DMS114 treated with DMSO at 0.1 percent for 48 hours (cell line): ENCODE measurements at regions not wholly inside any gene's neighbourhood (a gene's known extent, or its start where the extent isn't known, plus 50 kb on each side); places are given as distances from the start of the nearest gene placed in this dataset.

ENCODE experiments used
- DNase-seq: peaks from one replicate; lab custom pipeline; 2025; ENCODE audit not compliant: unreplicated experiment; lab: John Stamatoyannopoulos, UW

DNA sequence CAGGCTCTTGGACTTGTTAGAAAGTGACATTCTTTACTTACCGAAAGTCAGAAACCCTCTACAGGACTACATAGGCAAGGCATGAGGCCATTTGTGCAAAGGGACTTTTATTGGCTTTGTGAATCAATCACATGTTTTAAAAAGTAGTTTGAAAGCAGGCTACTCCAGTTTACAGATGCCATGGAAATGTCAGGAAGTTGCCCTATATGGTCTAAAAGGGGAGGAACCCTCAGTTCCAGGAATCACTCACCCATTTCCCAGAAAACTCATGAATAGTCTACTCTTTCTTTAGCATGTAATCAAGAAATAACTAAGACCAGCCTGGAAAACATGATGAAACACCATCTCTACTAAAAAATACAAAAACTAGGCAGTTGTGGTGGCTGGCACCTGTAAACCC, 51.0 kb upstream of the MKRN3 start:
- DNase-seq = no peak

DNA sequence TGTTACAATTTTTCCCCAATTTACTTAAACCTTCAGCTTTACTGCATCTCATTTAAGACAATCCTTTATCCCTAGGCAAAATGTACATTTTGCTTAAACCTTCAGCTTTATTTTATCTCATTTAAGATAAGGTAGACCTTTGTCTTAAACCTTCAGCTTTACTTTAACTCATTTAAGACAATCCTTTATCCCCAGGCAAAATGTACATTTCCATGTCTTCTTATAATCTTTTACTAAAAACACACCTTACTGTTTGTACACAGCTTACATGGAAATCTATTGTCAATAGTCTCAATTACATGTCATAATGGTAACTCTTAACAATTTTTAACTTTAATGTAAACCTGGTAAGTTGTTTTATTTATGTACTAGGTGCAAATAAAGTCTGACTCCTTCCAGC, 58.7 kb upstream of the MKRN3 start:
- DNase-seq = no peak

DNA sequence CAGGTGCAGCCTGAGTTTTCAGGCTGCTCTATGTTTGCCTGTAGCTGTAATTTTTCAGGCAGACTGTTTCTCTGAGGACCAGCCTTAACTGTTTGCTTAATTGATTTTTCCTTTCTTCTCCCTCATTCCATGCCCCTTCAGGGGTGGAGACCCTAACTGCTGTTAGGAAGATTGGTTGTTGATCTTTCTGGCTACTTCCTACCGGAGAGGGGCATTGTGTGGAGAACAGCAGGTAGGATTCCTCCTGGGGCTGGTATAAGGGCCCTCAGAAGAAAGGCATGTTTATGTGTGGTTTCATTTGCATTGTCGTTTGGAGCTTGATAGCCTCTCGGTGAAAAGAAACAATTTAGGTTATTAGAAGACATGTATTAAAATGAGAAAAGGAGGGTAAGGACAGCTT, 56.9 kb upstream of the GOLGA6L2 start:
- DNase-seq = no peak

DNA sequence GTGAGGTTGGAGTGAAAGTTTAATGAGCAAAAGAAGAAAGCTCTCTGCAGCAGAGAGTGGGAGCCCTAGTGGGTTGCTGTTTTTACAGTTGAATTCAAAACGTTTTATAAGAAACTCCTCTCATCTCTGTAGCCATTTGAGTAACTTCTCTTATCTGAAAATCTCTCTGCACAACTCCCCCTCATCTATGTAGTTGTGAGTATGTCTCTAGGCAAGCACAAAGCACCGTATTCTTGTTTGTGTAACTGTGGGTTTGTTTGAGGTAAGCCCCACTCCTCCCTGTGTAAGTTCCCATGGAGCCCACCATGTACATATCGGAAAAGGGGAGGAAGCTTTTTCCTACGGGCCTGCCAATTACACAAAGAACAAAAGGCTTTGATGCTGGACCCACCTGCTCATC, 56.5 kb upstream of the GOLGA6L2 start:
- no peak for DNase-seq

DNA sequence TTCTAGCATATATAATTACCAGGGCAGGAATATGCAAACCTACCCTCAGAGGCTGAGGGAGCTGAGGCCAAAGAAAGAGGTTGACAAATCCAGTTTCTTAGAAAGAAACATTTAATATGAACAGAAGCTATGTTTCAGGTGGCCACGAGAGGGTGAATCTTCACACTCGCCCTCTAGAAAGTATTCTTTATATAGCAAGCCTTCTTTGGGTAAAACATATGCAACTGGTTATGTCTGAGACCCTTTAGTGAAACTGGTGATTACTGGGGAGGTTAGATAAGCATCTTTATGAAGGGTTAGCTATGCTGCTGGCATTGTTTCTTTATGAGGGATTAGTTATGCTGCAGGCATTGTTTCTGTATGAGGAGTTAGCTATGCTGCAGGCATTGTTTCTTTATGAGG, 50.7 kb upstream of the GOLGA6L2 start:
- DNase-seq = peak; percentile 57
